Cardiac fibroblast (primary cell): ENCODE measurements at regions not wholly inside any gene's neighbourhood (a gene's known extent, or its start where the extent isn't known, plus 50 kb on each side); places are given as distances from the start of the nearest gene placed in this dataset.
A peak's percentile ranks its signal among the peaks of the same experiment; 100 is the strongest.

ENCODE experiments used
- DNase-seq, 2 donors: peaks; one replicate each; pipeline versions ENCODE4 v3.0.0 to v3.0.0-alpha.2; 2010; ENCODE audit warnings: low read depth in 2 of 2
- H3K4me3 ChIP-seq, 2 donors: replicated peaks in 1 of 2; 1 replicate in 1 of 2; 2 replicates in 1 of 2; pipeline ENCODE4 v1.5.1; 2011; ENCODE audit warnings: low read depth in 2 of 2, low read length in 2 of 2, mild to moderate bottlenecking in 2 of 2, moderate library complexity in 1 of 2
- TF ChIP-seq, protein P1 (sequence below): IDR thresholded peaks from one replicate; pipeline ENCODE4 v1.5.1; 2011; ENCODE audit warnings: low read depth, mild to moderate bottlenecking, low read length, inconsistent platforms

DNA sequence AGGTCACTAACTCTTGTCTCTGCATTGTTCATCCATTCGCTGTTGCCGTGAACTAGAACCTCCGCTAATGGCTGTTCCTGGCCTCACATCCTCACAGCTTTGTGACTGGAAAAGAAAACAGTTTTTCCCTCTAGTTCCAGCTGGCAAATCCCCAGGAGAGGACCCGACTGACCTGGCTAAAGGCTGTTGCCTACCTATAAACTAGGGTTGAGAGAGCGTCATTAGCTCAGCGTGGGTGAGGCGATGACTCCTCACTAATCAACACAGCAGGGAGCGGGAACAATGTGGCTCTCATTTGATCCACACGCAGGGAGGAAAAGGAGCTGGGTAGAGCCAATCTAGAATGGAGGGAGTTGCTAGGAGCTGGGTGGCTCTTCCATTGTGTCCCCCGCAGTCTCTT lies 282.1 kb upstream of the IRX5 start:
- H3K4me3 ChIP-seq = no peak overlapping the region
- DNase-seq = no peak
- TF ChIP-seq, protein P1, sequence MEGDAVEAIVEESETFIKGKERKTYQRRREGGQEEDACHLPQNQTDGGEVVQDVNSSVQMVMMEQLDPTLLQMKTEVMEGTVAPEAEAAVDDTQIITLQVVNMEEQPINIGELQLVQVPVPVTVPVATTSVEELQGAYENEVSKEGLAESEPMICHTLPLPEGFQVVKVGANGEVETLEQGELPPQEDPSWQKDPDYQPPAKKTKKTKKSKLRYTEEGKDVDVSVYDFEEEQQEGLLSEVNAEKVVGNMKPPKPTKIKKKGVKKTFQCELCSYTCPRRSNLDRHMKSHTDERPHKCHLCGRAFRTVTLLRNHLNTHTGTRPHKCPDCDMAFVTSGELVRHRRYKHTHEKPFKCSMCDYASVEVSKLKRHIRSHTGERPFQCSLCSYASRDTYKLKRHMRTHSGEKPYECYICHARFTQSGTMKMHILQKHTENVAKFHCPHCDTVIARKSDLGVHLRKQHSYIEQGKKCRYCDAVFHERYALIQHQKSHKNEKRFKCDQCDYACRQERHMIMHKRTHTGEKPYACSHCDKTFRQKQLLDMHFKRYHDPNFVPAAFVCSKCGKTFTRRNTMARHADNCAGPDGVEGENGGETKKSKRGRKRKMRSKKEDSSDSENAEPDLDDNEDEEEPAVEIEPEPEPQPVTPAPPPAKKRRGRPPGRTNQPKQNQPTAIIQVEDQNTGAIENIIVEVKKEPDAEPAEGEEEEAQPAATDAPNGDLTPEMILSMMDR = no peak

DNA sequence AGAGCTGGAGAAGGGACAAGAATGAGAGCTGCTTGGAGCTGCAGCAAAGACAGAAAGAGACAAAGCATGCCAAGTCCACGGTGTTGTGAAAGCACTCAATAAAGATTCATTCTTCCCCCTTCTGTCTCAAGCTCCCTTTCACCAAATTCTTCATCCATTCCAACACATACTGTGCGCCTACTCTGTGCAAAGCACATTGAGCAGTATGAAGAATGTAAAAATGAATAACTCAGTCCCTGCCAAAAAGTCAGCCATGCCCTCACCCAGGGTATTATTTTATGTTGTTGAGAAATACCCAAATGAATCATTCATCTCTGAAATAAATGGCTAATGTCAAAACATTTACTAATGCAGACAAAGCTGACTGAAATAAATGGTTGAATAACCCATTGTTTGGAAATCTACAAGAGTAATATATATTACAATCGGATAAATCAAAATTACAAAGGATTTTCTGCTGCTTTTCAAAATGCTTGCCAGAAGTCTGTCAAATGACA lies 282.9 kb upstream of the IRX5 start:
- peak; percentile 74 to 77 for DNase-seq
- TF ChIP-seq, protein P1 = no peak
- no peak overlapping the region for H3K4me3 ChIP-seq

DNA sequence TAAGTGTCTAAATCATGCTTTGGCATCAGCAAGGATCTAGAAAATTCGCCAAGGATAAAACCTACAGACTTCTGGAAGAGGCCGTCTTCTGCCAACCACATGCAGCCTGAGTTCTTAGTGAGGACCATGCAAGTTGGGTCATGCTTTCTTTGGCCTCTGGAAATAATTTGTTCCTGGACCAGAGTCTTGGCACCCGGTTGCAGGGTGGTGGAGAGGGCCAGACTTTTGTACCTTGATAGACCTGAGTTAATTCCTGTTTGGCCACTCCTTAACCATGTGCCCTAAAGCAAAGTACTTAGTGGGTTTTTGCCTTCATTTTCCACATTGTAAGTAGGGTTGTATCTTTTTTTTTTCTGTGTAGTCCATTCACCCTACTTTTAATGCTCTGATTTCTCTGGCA lies 283.4 kb upstream of the IRX5 start:
- H3K4me3 ChIP-seq = no peak overlapping the region
- no peak for DNase-seq
- TF ChIP-seq, protein P1 = no peak

DNA sequence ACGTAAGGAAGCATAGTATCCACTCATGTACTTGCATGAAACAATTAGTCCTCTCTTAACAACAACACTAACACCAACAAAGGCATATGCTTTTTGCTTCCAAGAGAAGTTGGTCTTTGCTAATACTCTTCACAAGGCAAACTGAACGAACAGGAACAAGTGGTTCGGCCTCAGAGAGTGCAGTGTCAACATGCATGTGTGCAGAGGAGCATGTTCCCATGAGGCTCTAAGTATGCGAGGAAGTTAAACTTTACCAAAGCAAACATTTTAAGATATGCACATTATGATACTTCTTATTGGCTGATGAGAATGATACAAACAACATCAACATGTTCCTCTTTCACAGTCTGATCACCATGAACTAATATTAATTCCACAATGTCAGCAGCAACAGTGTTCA lies 285.3 kb upstream of the IRX5 start:
- DNase-seq = no peak
- no peak overlapping the region for H3K4me3 ChIP-seq
- TF ChIP-seq, protein P1 = no peak

DNA sequence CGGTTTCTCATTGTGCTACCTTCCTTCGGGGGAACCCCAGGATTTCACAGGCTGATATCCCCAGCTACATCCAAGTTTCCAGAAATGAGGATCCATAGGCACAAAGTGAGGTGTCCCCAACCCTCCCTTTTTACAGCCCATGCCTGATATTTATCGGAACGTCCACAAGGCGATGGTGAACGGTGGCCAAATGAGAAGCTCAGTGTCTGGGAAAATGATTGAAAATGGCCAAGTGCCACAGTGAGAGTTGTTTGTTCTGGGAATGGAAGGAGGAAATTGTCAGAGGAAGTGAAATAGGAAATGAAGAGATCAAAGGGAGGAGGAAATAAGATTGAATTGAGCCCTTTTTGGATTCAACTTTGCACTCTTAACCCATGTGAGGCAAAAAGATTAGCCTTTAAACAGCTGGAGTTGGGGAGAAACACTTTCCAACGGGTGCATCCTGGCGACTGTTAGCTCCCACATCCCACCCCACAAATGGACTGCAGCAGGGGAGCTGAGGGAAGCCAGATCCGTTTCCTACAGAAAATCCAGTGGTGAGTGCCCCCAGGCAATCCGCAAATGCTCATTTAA lies 294.4 kb upstream of the IRX5 start:
- DNase-seq = no peak

DNA sequence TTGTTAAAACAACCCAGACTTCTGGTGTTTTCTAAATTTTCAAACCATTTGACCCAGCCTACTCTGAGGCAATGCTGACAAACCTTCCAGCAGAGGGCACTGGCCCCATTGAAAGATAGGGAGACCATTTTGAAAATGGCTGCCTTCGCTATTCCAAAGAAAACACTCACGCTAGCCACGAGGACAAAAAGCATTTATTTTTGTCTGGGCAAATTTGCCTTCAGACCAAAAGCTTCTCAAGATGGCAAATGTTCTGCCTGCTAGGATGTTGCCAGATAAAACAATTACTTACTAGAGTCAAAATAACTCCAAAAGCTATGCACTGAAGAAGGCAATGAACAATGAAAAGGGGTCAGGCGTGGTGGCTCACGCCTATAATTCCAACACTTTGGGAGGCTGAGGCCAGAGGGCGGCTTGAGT lies 296.7 kb upstream of the IRX5 start:
- peak in 1 of 2 donors; percentile 28 for DNase-seq
- H3K4me3 ChIP-seq = no peak overlapping the region
- TF ChIP-seq, protein P1 = peak; percentile 49

More for the DNA sequence above, 294.4 kb upstream of the IRX5 start:
- no peak overlapping the region for H3K4me3 ChIP-seq
- TF ChIP-seq, protein P1 = no peak
